ENCODE measurements at regions not wholly inside any gene's neighbourhood (a gene's known extent, or its start where the extent isn't known, plus 50 kb on each side); places are given as distances from the start of the nearest gene placed in this dataset.

GRCh38 chr3:6132684-6133432, 728.1 kb upstream of the GRM7 start:
- peaks cover 0 to 8% (median 0%) of the 10 kb centered on the region in 8 donors for H3K9me3 ChIP-seq
- TF ChIP-seq CTCF (IDR thresholded peaks at IDR 0.05 in 8 of 11, conservative IDR thresholded peaks at IDR 0.05 in 3 of 11): no peak
- no peak for TF ChIP-seq POLR2AphosphoS5 (IDR thresholded peaks at IDR 0.05)
- no peak for TF ChIP-seq POLR2A (IDR thresholded peaks at IDR 0.05)
- no peak for DNase-seq
- H3K4me1 ChIP-seq: no peaks in the 10 kb centered on the region
- H3K27me3 ChIP-seq (replicated peaks in 1 of 7): no peaks in the 10 kb centered on the region
- intact Hi-C loops (cut with DNase I; ENCODE audit: low total_unique reads): no loop called here
- H3K27ac ChIP-seq: no peak overlapping the region
- WGBS, 5 donors: 83 to 91% (median 86%) methylated on average over 8 of the region's 8 CpGs
- no peaks in the 10 kb centered on the region for H3K36me3 ChIP-seq
- no peak overlapping the region for H3K4me3 ChIP-seq

GRCh38 chr3:6142707-6143106, 718.2 kb upstream of the GRM7 start:
- H3K4me1 ChIP-seq: no peaks in the 10 kb centered on the region
- peaks cover 0 to 8% (median 0%) of the 10 kb centered on the region in 8 donors for H3K9me3 ChIP-seq
- H3K36me3 ChIP-seq: no peaks in the 10 kb centered on the region
- no peak overlapping the region for H3K27ac ChIP-seq
- DNase-seq: no peak
- intact Hi-C loops (cut with DNase I; ENCODE audit: low total_unique reads): no loop called here
- no peak overlapping the region for H3K4me3 ChIP-seq
- WGBS, 5 donors: 60 to 75% (median 67%) methylated on average over 3 of the region's 3 CpGs
- H3K27me3 ChIP-seq (replicated peaks in 1 of 7): no peaks in the 10 kb centered on the region
- TF ChIP-seq CTCF (IDR thresholded peaks at IDR 0.05 in 8 of 11, conservative IDR thresholded peaks at IDR 0.05 in 3 of 11) (no peak), POLR2A (IDR thresholded peaks at IDR 0.05) (no peak), POLR2AphosphoS5 (IDR thresholded peaks at IDR 0.05) (no peak)

- no peaks in the 10 kb centered on the region for H3K27me3 ChIP-seq (replicated peaks in 1 of 7)
- H3K27ac ChIP-seq: no peak overlapping the region
- intact Hi-C loops (cut with DNase I; ENCODE audit: low total_unique reads): no loop called here
- H3K4me3 ChIP-seq: no peak overlapping the region
- 88 to 95% (median 90%) methylated on average over 6 of the region's 6 CpGs for WGBS, 5 donors
- no peaks in the 10 kb centered on the region for H3K36me3 ChIP-seq
- H3K9me3 ChIP-seq: peaks cover 0 to 8% (median 0%) of the 10 kb centered on the region in 8 donors
- TF ChIP-seq POLR2AphosphoS5 (IDR thresholded peaks at IDR 0.05) (no peak), POLR2A (IDR thresholded peaks at IDR 0.05) (no peak), CTCF (IDR thresholded peaks at IDR 0.05 in 8 of 11, conservative IDR thresholded peaks at IDR 0.05 in 3 of 11) (no peak)
- DNase-seq: no peak
- no peaks in the 10 kb centered on the region for H3K4me1 ChIP-seq
Measured at GRCh38 chr3:6147883-6148282, 713.0 kb upstream of the GRM7 start.

GRCh38 chr3:6155650-6156338, 705.1 kb upstream of the GRM7 start:
- DNase-seq: no peak
- Histone ChIP-seq H3K4me3 (no peak overlapping the region), H3K9me3 (no peaks in the 10 kb centered on the region), H3K27me3 (replicated peaks in 1 of 7) (no peaks in the 10 kb centered on the region), H3K27ac (no peak overlapping the region), H3K4me1 (no peaks in the 10 kb centered on the region), H3K36me3 (no peaks in the 10 kb centered on the region)
- WGBS, 5 donors: 69 to 77% (median 70%) methylated on average over 4 of the region's 4 CpGs
- intact Hi-C loops (cut with DNase I; ENCODE audit: low total_unique reads): no loop called here
- TF ChIP-seq POLR2AphosphoS5 (IDR thresholded peaks at IDR 0.05) (no peak), CTCF (IDR thresholded peaks at IDR 0.05 in 8 of 11, conservative IDR thresholded peaks at IDR 0.05 in 3 of 11) (no peak), POLR2A (IDR thresholded peaks at IDR 0.05) (no peak)

Measured in spleen (tissue), 11 donors.